NB4 (cell line): ENCODE measurements at regions not wholly inside any gene's neighbourhood (a gene's known extent, or its start where the extent isn't known, plus 50 kb on each side); places are given as distances from the start of the nearest gene placed in this dataset.

Source experiments
- CTCF ChIP-seq: IDR thresholded peaks from one replicate; pipeline ENCODE4 v1.5.1; 2012; ENCODE audit warnings: low read depth, low read length
- POLR2A ChIP-seq: IDR thresholded peaks from 2 replicates; pipeline ENCODE4 v1.6.1; 2011; ENCODE audit warnings: mild to moderate bottlenecking; ENCODE audit not compliant: insufficient read length; ENCODE audit errors: extremely low read depth

- TF ChIP-seq POLR2A (no peak), CTCF (no peak)
These were observed 591.6 kb downstream of the REEP3 start for GRCh38 chr10:64112701-64113355.
